Stomach (tissue), 4 donors: ENCODE measurements at regions not wholly inside any gene's neighbourhood (a gene's known extent, or its start where the extent isn't known, plus 50 kb on each side); places are given as distances from the start of the nearest gene placed in this dataset.

Experiments
- CTCF ChIP-seq, 7 experiments: fragments of 450-650 bp in 4 of 7; fragments of 200-600 bp in 3 of 7; sonication (generic) in 3 of 7; IDR thresholded peaks; one replicate each; pipeline ENCODE4 v1.5.1; 2016 to 2019; ENCODE audit warnings: antibody characterized with exemption in 7 of 7, control low read depth in 2 of 7, mild to moderate bottlenecking in 1 of 7
- POLR2A ChIP-seq, 4 donors: fragments of 450-650 bp; IDR thresholded peaks; one replicate each; pipeline ENCODE4 v1.6.1; 2016; ENCODE audit warnings: antibody characterized with exemption in 4 of 4, control low read depth in 2 of 4, mild to moderate bottlenecking in 1 of 4, moderate library complexity in 1 of 4
- POLR2AphosphoS5 ChIP-seq, 3 donors: sonication (generic); formaldehyde crosslinking; IDR thresholded peaks; one replicate each; pipeline ENCODE4 v1.6.1; 2016; ENCODE audit warnings: antibody characterized with exemption in 3 of 3

- TF ChIP-seq POLR2A (IDR thresholded peaks at IDR 0.05) (no peak), CTCF (IDR thresholded peaks at IDR 0.05) (no peak), POLR2AphosphoS5 (IDR thresholded peaks at IDR 0.05) (no peak)
Observed at GRCh38 chr14:66143387-66144112, 342.6 kb upstream of the CCDC196 start.
